Caco-2 (cell line): ENCODE measurements at regions not wholly inside any gene's neighbourhood (a gene's known extent, or its start where the extent isn't known, plus 50 kb on each side); places are given as distances from the start of the nearest gene placed in this dataset.

ENCODE experiments used
- BruUV-seq: library from RNA; stranded (reverse); fragments of 400-500 nt; replicated peaks from 2 replicates; lab custom pipeline; 2021; lab: Mats Ljungman, UMichigan
- CTCF ChIA-PET: fragments of 300-600 bp; sonication (Branson Sonifier 250); formaldehyde crosslinking; loops from one replicate; lab custom pipeline; 2022; ENCODE audit warnings: antibody characterized with exemption; lab: Charles Lee
- POLR2A ChIA-PET: fragments of 300-600 bp; sonication (Branson Sonifier 250); formaldehyde crosslinking; loops from one replicate; lab custom pipeline; 2022; ENCODE audit warnings: antibody characterized with exemption; lab: Charles Lee
- DNase-seq, 2 experiments: peaks; one replicate each; pipeline versions ENCODE4 v3.0.0 to v3.0.0-alpha.2; 2020 to 2022
- H3K27me3 ChIP-seq: replicated peaks from 2 replicates; pipeline ENCODE4 v1.6.0; 2011; ENCODE audit warnings: low read length; ENCODE audit not compliant: control insufficient read depth, insufficient read depth
- H3K36me3 ChIP-seq: 2 replicates; pipeline ENCODE4 v1.5.1; 2011; ENCODE audit warnings: low read length; ENCODE audit not compliant: control insufficient read depth, insufficient read depth
- H3K4me1 ChIP-seq: fragments of 250-450 bp; sonication (Bioruptor Pico); 2 replicates; pipeline ENCODE4 v1.5.1; 2020; ENCODE audit warnings: mild to moderate bottlenecking
- H3K4me3 ChIP-seq: 2 replicates; pipeline ENCODE4 v1.5.1; 2011; ENCODE audit warnings: low read depth, mild to moderate bottlenecking, control low read depth, low read length
- H3K9me3 ChIP-seq: fragments of 250-450 bp; sonication (Bioruptor Pico); 2 replicates; pipeline ENCODE4 v1.5.1; 2020; ENCODE audit warnings: mild to moderate bottlenecking, moderate library complexity
- H3K27ac Mint-ChIP-seq: one replicate; pipeline ENCODE4 v1.8.0; 2022; ENCODE audit warnings: mixed read lengths; ENCODE audit not compliant: unreplicated experiment
- H3K27me3 Mint-ChIP-seq: one replicate; pipeline ENCODE4 v1.8.0; 2022; ENCODE audit warnings: mixed read lengths; ENCODE audit not compliant: insufficient read depth, unreplicated experiment
- H3K36me3 Mint-ChIP-seq: one replicate; pipeline ENCODE4 v1.8.0; 2022; ENCODE audit warnings: mild to moderate bottlenecking, mixed read lengths; ENCODE audit not compliant: insufficient read depth, unreplicated experiment
- H3K4me1 Mint-ChIP-seq: one replicate; pipeline ENCODE4 v1.8.0; 2022; ENCODE audit warnings: low read depth, mixed read lengths; ENCODE audit not compliant: unreplicated experiment
- H3K4me3 Mint-ChIP-seq: one replicate; pipeline ENCODE4 v1.8.0; 2022; ENCODE audit warnings: mild to moderate bottlenecking, moderate library complexity, mixed read lengths; ENCODE audit not compliant: unreplicated experiment
- H3K9me3 Mint-ChIP-seq: one replicate; pipeline ENCODE4 v1.8.0; 2022; ENCODE audit warnings: mixed read lengths; ENCODE audit not compliant: unreplicated experiment
- CTCF ChIP-seq, 2 experiments: fragments of 200-600 bp in 1 of 2; IDR thresholded peaks; 1 replicate in 1 of 2; 2 replicates in 1 of 2; pipeline versions ENCODE4 v1.5.1 to v1.8.0; 2011 to 2022; ENCODE audit warnings: antibody characterized with exemption in 1 of 2, control low read depth in 1 of 2, inconsistent platforms in 1 of 2, low read depth in 1 of 2, low read length in 1 of 2, mild to moderate bottlenecking in 1 of 2, moderate library complexity in 1 of 2; ENCODE audit not compliant: insufficient read depth in 1 of 2, severe bottlenecking in 1 of 2, unreplicated experiment in 1 of 2
- intact Hi-C: fragments of 100-400 bp; cut with micrococcal nuclease; formaldehyde crosslinking; loops from one replicate; pipeline ENCODE4 v1.10.0; 2022; ENCODE audit not compliant: unreplicated experiment

GRCh38 chr6:48747040-48747439, 636.0 kb upstream of the PTCHD4 start:
- Mint-ChIP-seq H3K4me1 (no peaks in the 10 kb centered on the region), H3K9me3 (no peaks in the 10 kb centered on the region), H3K27me3 (no peaks in the 10 kb centered on the region), H3K36me3 (no peaks in the 10 kb centered on the region), H3K4me3 (no peak overlapping the region), H3K27ac (no peak overlapping the region)
- no peaks in the 10 kb centered on the region for H3K9me3 ChIP-seq
- ChIA-PET POLR2A (no interaction called here), CTCF (no interaction called here)
- H3K36me3 ChIP-seq = no peaks in the 10 kb centered on the region
- no peaks in the 10 kb centered on the region for H3K27me3 ChIP-seq
- H3K4me3 ChIP-seq = no peak overlapping the region
- BruUV-seq = no TSS peak
- no peaks in the 10 kb centered on the region for H3K4me1 ChIP-seq
- no peak for DNase-seq
- intact Hi-C loops = no loop called here
- no peak for TF ChIP-seq CTCF (IDR thresholded peaks at IDR 0.05; ENCODE audit: insufficient read depth in 1 of 2, low read depth in 1 of 2, low read length in 1 of 2, severe bottlenecking in 1 of 2, unreplicated experiment in 1 of 2)

GRCh38 chr6:48744948-48745347, 634.0 kb upstream of the PTCHD4 start:
- H3K4me1 ChIP-seq = no peaks in the 10 kb centered on the region
- Mint-ChIP-seq H3K36me3 (no peaks in the 10 kb centered on the region), H3K27ac (no peak overlapping the region), H3K27me3 (no peaks in the 10 kb centered on the region), H3K4me3 (no peak overlapping the region), H3K9me3 (no peaks in the 10 kb centered on the region), H3K4me1 (no peaks in the 10 kb centered on the region)
- intact Hi-C loops = no loop called here
- no peak overlapping the region for H3K4me3 ChIP-seq
- no peak for DNase-seq
- ChIA-PET CTCF (no interaction called here), POLR2A (no interaction called here)
- H3K9me3 ChIP-seq = no peaks in the 10 kb centered on the region
- TF ChIP-seq CTCF (IDR thresholded peaks at IDR 0.05; ENCODE audit: insufficient read depth in 1 of 2, low read depth in 1 of 2, low read length in 1 of 2, severe bottlenecking in 1 of 2, unreplicated experiment in 1 of 2) = no peak
- no TSS peak for BruUV-seq
- no peaks in the 10 kb centered on the region for H3K27me3 ChIP-seq
- H3K36me3 ChIP-seq = no peaks in the 10 kb centered on the region

GRCh38 chr6:48743738-48744137, 632.7 kb upstream of the PTCHD4 start:
- Histone ChIP-seq H3K9me3 (no peaks in the 10 kb centered on the region), H3K27me3 (no peaks in the 10 kb centered on the region), H3K4me3 (no peak overlapping the region), H3K36me3 (no peaks in the 10 kb centered on the region), H3K4me1 (no peaks in the 10 kb centered on the region)
- CTCF ChIA-PET = no interaction called here
- DNase-seq = no peak
- no peak for TF ChIP-seq CTCF (IDR thresholded peaks at IDR 0.05; ENCODE audit: insufficient read depth in 1 of 2, low read depth in 1 of 2, low read length in 1 of 2, severe bottlenecking in 1 of 2, unreplicated experiment in 1 of 2)
- H3K27me3 Mint-ChIP-seq = no peaks in the 10 kb centered on the region
- H3K4me3 Mint-ChIP-seq = no peak overlapping the region
- POLR2A ChIA-PET = no interaction called here
- H3K27ac Mint-ChIP-seq = no peak overlapping the region
- no TSS peak for BruUV-seq
- no peaks in the 10 kb centered on the region for H3K4me1 Mint-ChIP-seq
- H3K9me3 Mint-ChIP-seq = no peaks in the 10 kb centered on the region
- intact Hi-C loops = no loop called here
- H3K36me3 Mint-ChIP-seq = no peaks in the 10 kb centered on the region
